ENCODE measurements at regions not wholly inside any gene's neighbourhood (a gene's known extent, or its start where the extent isn't known, plus 50 kb on each side); places are given as distances from the start of the nearest gene placed in this dataset.
"Not testable (repeated sequence)": the region's sequence is repeated elsewhere in the genome, so short reads cannot be mapped to it uniquely, and the experiment has no call there.

DNA sequence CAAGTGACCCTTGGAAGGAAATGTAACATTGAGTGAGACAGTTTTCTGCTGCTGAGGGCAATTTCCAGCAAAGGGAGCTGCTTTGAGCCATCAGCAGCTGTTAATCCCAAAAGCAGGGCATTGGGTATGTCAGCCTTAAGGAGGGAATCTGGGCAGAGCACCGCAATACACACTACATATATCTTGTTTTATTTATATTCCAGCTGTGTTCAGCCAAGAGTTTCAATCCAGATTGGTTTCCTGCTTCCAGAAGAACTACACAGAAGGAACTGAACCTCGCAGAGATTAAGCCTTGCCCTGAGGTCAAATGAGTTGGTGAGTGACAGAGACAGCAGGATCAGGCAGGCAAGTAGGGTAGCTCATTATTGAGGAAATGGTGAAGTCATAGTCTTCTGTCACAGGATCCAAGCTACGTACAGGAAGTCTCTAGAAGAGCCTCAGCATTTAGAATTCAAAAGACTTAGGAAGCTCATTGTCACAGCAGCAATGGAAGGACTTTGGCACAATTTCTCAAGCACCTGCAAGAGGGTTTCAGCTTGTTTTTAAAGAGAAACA, 109.9 kb upstream of the HEY2 start:
- FAIRE-seq (no peak), DNase-seq (ENCODE audit: low spot score in 2 of 2) (peak in 1 of 2 donors; percentile 8)

- FAIRE-seq (no peak), DNase-seq (ENCODE audit: low spot score in 2 of 2) (no peak)
These were observed 108.8 kb upstream of the HEY2 start for GRCh38 chr6:125640441-125641150.

DNA sequence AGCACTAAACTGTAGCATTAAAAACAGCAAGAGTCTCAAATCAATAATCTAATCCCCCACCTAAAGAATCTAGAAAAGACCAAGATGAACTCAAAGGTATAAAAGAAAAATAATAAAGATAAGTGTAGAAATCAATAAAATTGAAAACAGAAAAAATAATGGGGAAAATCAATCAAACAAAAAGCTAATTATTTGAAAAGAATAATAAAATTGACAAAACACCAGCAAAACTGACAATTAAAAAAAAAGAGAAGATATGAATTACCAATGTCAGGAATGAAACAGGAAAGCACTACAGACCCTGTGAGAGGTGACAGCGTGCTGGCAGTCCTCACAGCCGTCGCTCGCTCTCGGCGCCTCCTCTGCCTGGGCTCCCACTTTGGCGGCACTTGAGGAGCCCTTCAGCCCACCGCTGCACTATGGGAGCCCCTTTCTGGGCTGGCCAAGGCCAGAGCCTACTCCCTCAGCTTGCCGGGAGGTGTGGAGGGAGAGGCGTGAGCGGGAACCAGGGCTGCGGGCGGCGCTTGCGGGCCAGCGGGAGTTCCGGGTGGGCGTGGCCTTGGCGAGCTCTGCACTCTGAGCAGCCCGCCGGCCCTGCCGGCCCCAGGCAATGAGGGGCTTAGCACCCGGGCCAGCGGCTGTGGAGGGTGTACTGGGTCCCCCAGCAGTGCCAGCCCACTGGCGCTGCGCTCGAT, 105.3 kb upstream of the HEY2 start:
- DNase-seq (ENCODE audit: low spot score in 2 of 2): not testable (repeated sequence)
- peak; percentile 60 for FAIRE-seq

DNA sequence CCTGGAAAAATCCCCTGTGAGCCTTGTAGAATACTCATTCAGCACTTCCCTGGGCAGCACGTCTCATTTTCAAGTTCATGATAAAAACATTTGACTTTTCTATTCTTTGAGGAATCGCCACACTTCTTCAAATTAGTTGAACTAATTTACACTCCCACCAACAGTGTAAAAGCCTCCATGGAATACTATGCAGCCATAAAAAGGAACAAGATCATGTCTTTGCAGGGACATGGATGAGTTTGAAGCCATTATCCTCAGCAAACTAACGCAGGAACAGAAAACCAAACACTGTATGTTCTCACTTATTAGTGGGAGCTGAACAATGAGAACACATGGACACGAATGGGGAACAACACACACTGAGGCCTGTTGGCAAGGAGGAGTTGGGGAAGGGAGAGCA, 102.0 kb upstream of the HEY2 start:
- no peak for FAIRE-seq

DNA sequence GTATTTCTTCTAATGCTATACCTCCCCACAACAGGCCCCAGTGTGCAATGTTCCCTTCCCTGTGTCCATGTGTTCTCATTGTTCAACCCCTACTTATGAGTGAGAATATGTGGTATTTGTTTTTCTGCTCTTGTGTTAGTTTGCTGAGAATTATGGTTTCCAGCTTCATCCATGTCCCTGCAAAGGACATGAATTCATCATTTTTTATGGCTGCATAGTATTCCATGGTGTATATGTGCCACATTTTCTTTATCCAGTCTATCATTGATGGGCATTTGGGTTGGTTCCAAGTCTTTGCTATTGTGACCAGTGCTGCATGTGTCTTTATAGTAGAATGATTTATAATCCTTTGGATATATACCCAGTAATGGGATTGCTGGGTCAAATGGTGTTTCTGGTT, 95.7 kb upstream of the HEY2 start:
- FAIRE-seq; DNase-seq (ENCODE audit: low spot score in 2 of 2): not testable (repeated sequence)

More for the DNA sequence above, 102.0 kb upstream of the HEY2 start:
- no peak for DNase-seq (ENCODE audit: low spot score in 2 of 2)

- FAIRE-seq (no peak), DNase-seq (ENCODE audit: low spot score in 2 of 2) (no peak)
These were observed 93.9 kb upstream of the HEY2 start for GRCh38 chr6:125655511-125655910.

DNA sequence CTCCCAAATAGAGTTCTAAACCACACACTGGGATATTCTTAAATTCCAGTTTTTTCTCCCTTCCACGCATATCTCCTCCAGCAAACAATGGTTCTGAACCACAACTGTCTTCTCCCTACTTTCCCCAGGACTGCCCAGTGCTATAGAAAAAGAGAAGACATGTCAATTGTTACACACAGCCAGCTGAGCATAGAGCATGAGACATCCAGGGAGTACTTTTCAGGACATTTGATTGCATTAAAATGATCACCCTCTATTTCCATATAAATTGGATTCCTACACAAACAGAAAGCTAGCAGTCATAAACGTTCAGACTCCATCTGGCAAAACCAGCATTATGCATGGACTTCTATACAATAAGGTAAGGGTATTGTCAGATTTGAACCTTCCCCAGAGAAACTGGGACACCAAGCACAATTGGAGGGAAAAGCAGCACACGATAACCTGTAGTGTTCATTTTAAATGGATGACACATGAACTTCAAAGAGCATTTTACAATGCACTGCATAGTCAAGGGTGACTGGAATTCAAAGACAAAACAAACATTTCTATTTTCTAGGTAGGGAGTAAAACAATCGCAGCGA, 93.1 kb upstream of the HEY2 start:
- DNase-seq (ENCODE audit: low spot score in 2 of 2): no peak
- no peak for FAIRE-seq

- FAIRE-seq: no peak
- no peak for DNase-seq (ENCODE audit: low spot score in 2 of 2)
These were observed 91.3 kb upstream of the HEY2 start for GRCh38 chr6:125658136-125658535.

- DNase-seq (ENCODE audit: low spot score in 2 of 2) (no peak), FAIRE-seq (no peak)
These were observed 90.5 kb upstream of the HEY2 start for GRCh38 chr6:125658759-125659431.

DNA sequence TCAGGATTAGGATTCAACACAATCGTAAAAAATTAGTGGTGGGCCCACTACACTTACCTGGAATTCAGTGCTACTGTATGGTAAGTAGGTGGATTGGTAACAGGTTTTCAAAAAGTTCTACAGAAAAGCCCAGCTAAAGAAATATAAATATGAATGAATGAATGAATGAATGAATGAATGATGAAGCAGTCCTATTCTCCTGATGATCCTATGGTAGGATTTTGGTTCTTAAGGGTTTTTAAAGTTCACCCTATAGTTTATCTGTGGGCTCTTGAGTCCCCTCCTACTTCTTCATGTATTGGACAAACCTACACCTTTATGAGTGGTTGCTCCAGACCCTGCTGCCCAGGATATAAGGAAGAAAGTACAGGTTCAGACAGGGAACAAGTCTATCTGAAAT, 89.5 kb upstream of the HEY2 start:
- FAIRE-seq: no peak
- no peak for DNase-seq (ENCODE audit: low spot score in 2 of 2)

- FAIRE-seq (no peak), DNase-seq (ENCODE audit: low spot score in 2 of 2) (no peak)
These were observed 87.1 kb upstream of the HEY2 start for GRCh38 chr6:125662296-125662695.

- DNase-seq (ENCODE audit: low spot score in 2 of 2): no peak
These were observed 84.1 kb upstream of the HEY2 start for GRCh38 chr6:125665295-125665814.

DNA sequence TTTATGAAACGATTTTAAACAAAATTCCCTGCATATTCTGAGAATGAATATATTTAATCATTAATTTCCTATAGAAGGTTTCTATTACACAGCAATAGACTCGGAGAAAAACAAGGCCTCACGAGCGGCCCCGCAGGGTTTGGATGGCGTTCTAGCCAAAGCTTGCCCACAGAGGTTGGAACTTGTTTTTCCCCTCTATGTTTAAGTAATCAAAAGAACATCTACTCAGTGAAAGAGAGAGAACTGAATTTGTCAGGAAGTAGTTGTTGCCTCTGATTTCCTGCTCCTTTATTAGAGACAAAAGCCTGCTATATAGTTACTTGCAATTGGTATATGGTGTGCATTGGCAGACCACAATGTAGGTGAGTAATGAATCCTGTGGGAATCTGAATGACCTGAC, 82.1 kb upstream of the HEY2 start:
- FAIRE-seq: no peak

More at GRCh38 chr6:125665295-125665814, 84.1 kb upstream of the HEY2 start:
- no peak for FAIRE-seq

DNA sequence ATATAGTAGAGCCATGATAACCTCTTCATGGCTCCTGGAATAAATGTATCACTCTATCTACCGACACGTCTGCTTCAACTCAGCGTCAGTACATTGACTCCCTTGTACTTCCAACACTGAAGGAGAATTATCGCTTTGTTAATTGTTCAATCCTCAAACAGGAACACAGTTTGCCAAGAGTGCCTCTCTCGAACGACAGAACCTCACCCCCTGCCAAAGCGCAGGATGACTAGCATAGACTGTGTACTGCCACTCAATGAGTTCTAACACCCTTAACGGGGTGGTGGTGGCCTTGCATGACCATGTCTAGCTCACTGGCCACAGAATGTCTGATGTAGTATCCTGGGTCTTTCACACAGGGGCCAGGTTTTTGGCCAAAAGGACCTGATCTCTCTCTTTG, 81.4 kb upstream of the HEY2 start:
- DNase-seq (ENCODE audit: low spot score in 2 of 2): no peak
- no peak for FAIRE-seq

More for the DNA sequence above, 82.1 kb upstream of the HEY2 start:
- no peak for DNase-seq (ENCODE audit: low spot score in 2 of 2)

DNA sequence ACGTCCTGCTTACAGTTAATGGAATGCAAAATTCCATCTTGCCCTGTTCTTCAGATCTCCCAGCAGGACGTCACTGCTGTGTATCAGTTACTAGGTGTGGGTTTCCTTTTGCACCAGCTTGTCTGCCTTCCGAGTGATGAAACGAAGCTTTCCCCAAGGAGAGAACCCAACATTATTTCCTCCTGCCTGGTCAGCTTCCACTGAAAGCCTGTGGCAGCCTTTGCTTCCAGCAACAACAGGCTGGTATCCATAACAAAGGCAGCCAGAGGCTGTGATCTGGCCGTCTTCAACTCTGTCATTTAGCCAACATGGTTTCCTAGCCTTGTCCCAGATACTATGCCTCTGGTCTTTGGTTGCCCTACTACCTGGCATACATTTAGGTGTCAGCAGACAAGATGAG, 78.9 kb upstream of the HEY2 start:
- DNase-seq (ENCODE audit: low spot score in 2 of 2): no peak

DNA sequence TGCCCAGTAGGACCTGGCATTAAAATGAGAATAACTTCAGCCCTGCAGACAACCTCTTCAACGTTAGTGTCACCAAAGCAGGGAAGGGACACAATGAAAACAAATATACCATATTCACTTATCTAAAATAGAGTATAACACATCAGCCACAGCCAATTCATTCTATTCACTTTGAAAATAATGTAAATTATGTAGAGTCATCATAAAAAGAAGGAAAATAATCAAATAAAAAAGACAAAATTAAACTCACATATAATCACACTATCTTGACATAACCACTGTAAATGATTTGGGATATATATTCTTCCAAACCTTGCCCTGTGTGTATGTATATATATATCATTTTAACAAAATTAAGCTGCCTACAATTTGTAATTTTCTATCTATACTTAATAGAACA, 78.1 kb upstream of the HEY2 start:
- FAIRE-seq (peak; percentile 3), DNase-seq (ENCODE audit: low spot score in 2 of 2) (no peak)

More for the DNA sequence above, 78.9 kb upstream of the HEY2 start:
- FAIRE-seq: no peak

- FAIRE-seq: no peak
- no peak for DNase-seq (ENCODE audit: low spot score in 2 of 2)
These were observed 75.2 kb upstream of the HEY2 start for GRCh38 chr6:125674230-125674629.

DNA sequence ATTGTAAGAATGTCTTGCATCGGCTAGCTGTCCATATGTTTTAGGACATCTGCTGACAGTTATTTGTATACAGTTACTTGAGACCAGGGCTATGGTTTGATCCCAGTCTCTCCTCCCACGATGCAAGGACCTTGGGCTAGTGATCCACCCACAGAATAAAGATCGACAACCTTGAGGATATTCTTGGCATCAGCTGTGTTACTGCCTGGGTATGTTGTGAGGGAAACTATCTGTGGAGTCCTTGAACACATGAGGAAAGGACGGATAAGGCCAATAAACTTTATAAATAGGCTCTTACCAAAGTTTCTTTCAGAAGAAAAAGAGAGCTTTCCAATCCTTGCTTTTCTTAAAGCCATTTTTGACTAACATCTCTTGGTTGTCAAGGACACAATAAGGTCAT, 70.8 kb upstream of the HEY2 start:
- DNase-seq (ENCODE audit: low spot score in 2 of 2) (no peak), FAIRE-seq (no peak)

DNA sequence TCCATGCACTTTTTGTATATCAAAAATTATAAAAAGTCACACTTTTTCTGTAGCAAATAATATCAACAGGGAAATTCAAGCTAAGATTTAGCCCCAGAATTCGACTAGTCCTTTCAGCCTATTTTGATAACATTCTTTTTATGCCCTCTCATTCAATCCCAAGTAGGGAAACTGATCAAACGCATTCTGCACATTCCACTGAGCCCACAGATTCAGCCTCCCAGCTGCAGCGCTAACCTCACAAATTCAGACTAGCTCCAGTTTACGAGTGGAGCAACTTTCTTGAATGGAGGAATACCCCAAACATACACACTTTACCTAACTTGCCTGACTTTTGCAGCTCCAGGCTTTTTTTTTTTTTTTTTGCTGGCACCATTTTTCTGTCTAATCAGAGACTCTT, 70.3 kb upstream of the HEY2 start:
- FAIRE-seq: no peak
- no peak for DNase-seq (ENCODE audit: low spot score in 2 of 2)

DNA sequence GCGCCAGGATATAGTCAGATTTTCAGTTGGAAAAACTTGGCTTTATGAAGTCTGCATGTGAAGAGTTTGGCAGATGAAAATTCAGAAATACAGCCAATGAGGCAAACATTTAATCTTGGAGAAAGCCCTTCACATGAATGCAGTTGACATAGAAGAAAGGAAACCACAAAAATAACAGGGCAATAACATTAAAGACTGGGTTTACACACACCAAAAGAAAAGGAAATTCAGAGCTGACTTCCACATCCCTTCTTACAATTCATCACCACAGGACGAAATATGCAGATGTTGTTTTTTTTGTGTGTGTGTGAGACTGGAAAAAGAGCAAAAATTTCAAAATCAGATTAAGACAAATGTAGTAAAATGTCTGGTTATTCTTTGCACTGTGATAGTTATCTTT, 69.8 kb upstream of the HEY2 start:
- no peak for DNase-seq (ENCODE audit: low spot score in 2 of 2)
- FAIRE-seq: no peak

DNA sequence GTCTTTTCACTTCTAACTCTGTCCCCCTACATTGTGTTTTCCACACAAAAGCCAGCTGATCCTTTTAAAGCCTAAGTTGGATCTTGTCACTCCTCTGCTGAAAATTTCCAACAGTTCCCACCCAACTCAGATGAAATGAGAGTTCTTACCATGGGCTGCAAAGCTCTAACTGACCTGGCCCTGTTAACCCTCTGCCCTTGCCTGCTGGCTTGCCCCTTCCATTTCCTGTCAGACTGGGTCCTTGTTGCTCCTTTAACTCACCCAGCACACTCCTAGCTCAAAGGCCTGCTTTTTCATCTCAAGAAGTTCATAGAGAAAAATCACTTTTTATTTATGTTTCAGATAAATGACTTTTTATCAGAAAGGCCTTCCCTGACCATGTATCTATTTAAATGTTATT, 66.5 kb upstream of the HEY2 start:
- DNase-seq (ENCODE audit: low spot score in 2 of 2) (no peak), FAIRE-seq (no peak)

Data from frontal cortex (tissue), 3 donors.